Testis (tissue), 2 donors: ENCODE measurements at regions not wholly inside any gene's neighbourhood (a gene's known extent, or its start where the extent isn't known, plus 50 kb on each side); places are given as distances from the start of the nearest gene placed in this dataset.

Source experiments
- DNase-seq: peaks from one replicate; pipeline ENCODE4 v3.0.0-alpha.2; 2019
- H3K27ac ChIP-seq, 2 donors: fragments of 200-600 bp; sonication (generic); one replicate each; pipeline ENCODE4 v1.5.1; 2019
- H3K27me3 ChIP-seq: fragments of 200-600 bp; sonication (generic); one replicate; pipeline ENCODE4 v1.5.1; 2019
- H3K36me3 ChIP-seq: fragments of 200-600 bp; sonication (generic); one replicate; pipeline ENCODE4 v1.5.1; 2017; ENCODE audit warnings: low read depth; ENCODE audit errors: missing control alignments
- H3K4me1 ChIP-seq: fragments of 200-600 bp; sonication (generic); one replicate; pipeline ENCODE4 v1.5.1; 2019
- H3K4me3 ChIP-seq, 2 donors: fragments of 200-600 bp; sonication (generic); one replicate each; pipeline ENCODE4 v1.5.1; 2017 to 2019
- H3K9me3 ChIP-seq: fragments of 200-600 bp; sonication (generic); one replicate; pipeline ENCODE4 v1.5.1; 2017
- CTCF ChIP-seq, 3 experiments: fragments of 450-650 bp in 2 of 3; fragments of 200-600 bp in 1 of 3; sonication (generic) in 1 of 3; IDR thresholded peaks; one replicate each; pipeline ENCODE4 v1.5.1; 2016 to 2019; ENCODE audit warnings: antibody characterized with exemption in 3 of 3, mild to moderate bottlenecking in 2 of 3, moderate library complexity in 1 of 3
- POLR2A ChIP-seq: fragments of 450-650 bp; IDR thresholded peaks from one replicate; pipeline ENCODE4 v1.6.1; 2017; ENCODE audit warnings: antibody characterized with exemption, mild to moderate bottlenecking, moderate library complexity
- WGBS, 2 donors: methylation state at CpG; one replicate each; pipeline ENCODE4 v1.1.5; 2018; 5-methylcytosine and 5-hydroxymethylcytosine counted together
- intact Hi-C: fragments of 100-400 bp; cut with DNase I; formaldehyde crosslinking; loops from one replicate; pipeline ENCODE4 v1.15.1; 2023; ENCODE audit warnings: low total_unique reads

- DNase-seq = no peak
- intact Hi-C loops = no loop called here
- no peaks in the 10 kb centered on the region for H3K4me1 ChIP-seq
These were observed 213.4 kb downstream of the CYP26B1 start for GRCh38 chr2:71934320-71934593.

GRCh38 chr2:71933467-71934319 lies 214.0 kb downstream of the CYP26B1 start:
- no peak overlapping the region for H3K4me3 ChIP-seq
- H3K36me3 ChIP-seq = no peaks in the 10 kb centered on the region
- H3K27me3 ChIP-seq = no peaks in the 10 kb centered on the region
- no peaks in the 10 kb centered on the region for H3K9me3 ChIP-seq
- DNase-seq = peak; percentile 43
- no peaks in the 10 kb centered on the region for H3K4me1 ChIP-seq
- intact Hi-C loops = no loop called here
- H3K27ac ChIP-seq = no peak overlapping the region
- 82 to 83% methylated on average over 6 to 8 of the region's 8 CpGs for WGBS, 2 donors
- TF ChIP-seq POLR2A = no peak
- TF ChIP-seq CTCF (IDR thresholded peaks at IDR 0.05) = no peak

More at GRCh38 chr2:71934320-71934593, 213.4 kb downstream of the CYP26B1 start:
- Histone ChIP-seq H3K9me3 (no peaks in the 10 kb centered on the region), H3K27ac (no peak overlapping the region), H3K4me3 (no peak overlapping the region), H3K36me3 (no peaks in the 10 kb centered on the region), H3K27me3 (no peaks in the 10 kb centered on the region)
- TF ChIP-seq CTCF (IDR thresholded peaks at IDR 0.05) (no peak), POLR2A (no peak)
- WGBS, 2 donors = 100% methylated on average over 2 of the region's 2 CpGs

GRCh38 chr2:71932780-71933466 lies 214.7 kb downstream of the CYP26B1 start:
- no peak for TF ChIP-seq CTCF (IDR thresholded peaks at IDR 0.05)
- no peak for TF ChIP-seq POLR2A
- Histone ChIP-seq H3K27me3 (no peaks in the 10 kb centered on the region), H3K4me3 (no peak overlapping the region), H3K27ac (no peak overlapping the region), H3K4me1 (no peaks in the 10 kb centered on the region), H3K36me3 (no peaks in the 10 kb centered on the region), H3K9me3 (no peaks in the 10 kb centered on the region)
- intact Hi-C loops = no loop called here
- no peak for DNase-seq
- 81 to 93% methylated on average over 6 to 13 of the region's 13 CpGs for WGBS, 2 donors

GRCh38 chr2:71932037-71932779 lies 215.5 kb downstream of the CYP26B1 start:
- Histone ChIP-seq H3K27me3 (no peaks in the 10 kb centered on the region), H3K36me3 (no peaks in the 10 kb centered on the region), H3K4me1 (no peaks in the 10 kb centered on the region), H3K9me3 (no peaks in the 10 kb centered on the region), H3K27ac (no peak overlapping the region), H3K4me3 (no peak overlapping the region)
- TF ChIP-seq POLR2A (no peak), CTCF (IDR thresholded peaks at IDR 0.05) (no peak)
- whole genome bisulfite sequencing, 2 donors = 66 to 79% methylated on average over 8 to 13 of the region's 13 CpGs
- DNase-seq = no peak
- intact Hi-C loops = no loop called here
